Stomach smooth muscle (tissue), 2 donors: ENCODE measurements at regions not wholly inside any gene's neighbourhood (a gene's known extent, or its start where the extent isn't known, plus 50 kb on each side); places are given as distances from the start of the nearest gene placed in this dataset.

Experiments used
- H3K27ac ChIP-seq: one replicate; pipeline ENCODE4 v1.7.0; 2013; ENCODE audit warnings: mild to moderate bottlenecking, low read length, inconsistent platforms
- H3K27me3 ChIP-seq, 2 donors: one replicate each; pipeline ENCODE4 v1.7.0; 2013; ENCODE audit warnings: low read length in 2 of 2; ENCODE audit not compliant: insufficient read depth in 2 of 2, control insufficient read depth in 1 of 2
- H3K36me3 ChIP-seq, 2 donors: one replicate each; pipeline ENCODE4 v1.7.0; 2013; ENCODE audit warnings: low read length in 2 of 2; ENCODE audit not compliant: control insufficient read depth in 2 of 2, insufficient read depth in 2 of 2
- H3K4me1 ChIP-seq: one replicate; pipeline ENCODE4 v1.7.0; 2013; ENCODE audit warnings: low read length; ENCODE audit not compliant: control insufficient read depth, insufficient read depth
- H3K4me3 ChIP-seq, 2 donors: one replicate each; pipeline ENCODE4 v1.7.0; 2013; ENCODE audit warnings: low read length in 2 of 2
- H3K9ac ChIP-seq, 2 donors: one replicate each; pipeline ENCODE4 v1.7.0; 2013; ENCODE audit warnings: low read length in 2 of 2, mild to moderate bottlenecking in 1 of 2
- H3K9me3 ChIP-seq, 2 donors: one replicate each; pipeline ENCODE4 v1.7.0; 2013; ENCODE audit warnings: low read length in 2 of 2; ENCODE audit not compliant: control insufficient read depth in 2 of 2
- donor health status: healthy.
- donor health status: Pancreatic carcinoma.

DNA sequence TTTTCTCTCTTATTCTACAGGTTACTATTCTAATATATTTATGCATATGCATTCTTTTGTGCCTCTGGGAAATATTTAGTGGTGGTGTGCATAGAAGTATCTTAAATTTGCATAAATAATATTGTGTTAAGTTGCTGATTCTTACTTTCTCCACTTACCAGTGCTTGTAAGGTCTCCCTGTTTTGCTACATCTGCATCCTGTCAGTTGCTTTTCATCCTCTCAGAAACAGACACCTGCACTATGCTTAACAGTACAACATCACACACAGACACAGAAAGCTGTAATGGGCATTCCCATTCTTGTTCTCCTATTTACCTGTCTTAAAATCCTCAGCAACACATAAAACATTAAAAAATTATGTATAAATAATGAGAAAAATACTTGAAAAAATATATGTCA is 713.3 kb upstream of the RGMB start:
- Histone ChIP-seq H3K4me3 (no peak overlapping the region), H3K9me3 (no peaks in the 10 kb centered on the region), H3K27ac (no peak overlapping the region), H3K9ac (no peak overlapping the region), H3K4me1 (no peaks in the 10 kb centered on the region), H3K36me3 (no peaks in the 10 kb centered on the region), H3K27me3 (no peaks in the 10 kb centered on the region)

DNA sequence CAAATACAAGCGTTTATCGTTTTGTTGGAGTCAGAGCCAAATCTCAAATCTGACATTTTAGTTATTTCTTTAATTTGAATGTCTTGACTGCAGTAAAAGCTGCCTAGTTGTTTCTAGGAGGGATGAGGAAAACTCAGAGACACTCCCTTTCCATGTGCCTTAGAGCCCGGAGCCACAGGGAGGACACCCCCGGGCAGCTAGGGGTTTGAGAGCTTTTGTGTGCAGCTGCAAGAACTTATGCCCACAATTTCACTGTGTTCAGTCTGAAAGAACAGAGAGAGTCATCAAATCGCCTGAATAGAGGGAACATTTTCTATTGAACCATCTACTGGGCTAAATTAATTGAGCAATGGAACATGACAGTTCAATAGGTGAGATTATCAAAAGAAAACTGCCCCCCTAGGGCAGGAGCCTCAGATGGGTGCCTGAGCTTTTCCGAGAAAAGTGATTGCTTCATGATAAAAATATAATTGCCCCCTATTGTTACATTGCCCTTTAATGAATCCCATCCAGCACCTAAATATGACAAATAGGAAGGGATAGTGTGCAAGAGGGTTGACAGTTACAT is 709.3 kb upstream of the RGMB start:
- H3K9me3 ChIP-seq = no peaks in the 10 kb centered on the region

DNA sequence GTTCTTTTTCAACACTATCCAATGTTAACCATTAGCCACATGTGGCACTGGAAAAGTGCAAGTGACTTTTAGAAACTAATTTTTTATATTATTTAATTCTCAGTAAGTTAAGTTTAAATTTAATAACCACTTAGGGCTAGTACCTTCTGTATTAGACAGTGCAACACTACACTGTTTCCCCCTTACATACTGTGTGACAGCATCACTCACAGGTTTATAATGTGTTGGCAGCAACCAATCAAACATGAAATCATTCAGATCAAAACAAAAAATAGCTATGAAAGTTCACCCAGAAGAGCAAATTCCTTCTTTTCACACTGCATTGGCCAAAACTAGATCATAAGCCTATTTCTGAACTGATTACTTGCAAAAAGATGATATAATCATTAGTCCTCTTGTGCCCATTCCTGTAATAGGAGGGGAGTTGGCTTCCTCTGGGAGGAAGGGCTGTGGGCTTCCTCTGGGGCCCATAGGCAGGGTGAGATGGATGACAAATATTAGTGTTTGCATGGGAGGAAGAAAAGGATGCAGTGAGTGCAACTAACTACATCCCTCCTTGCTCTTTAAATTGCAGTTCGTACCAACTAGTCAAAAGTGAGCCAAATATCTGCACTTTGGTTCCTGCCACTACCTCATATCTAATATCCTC is 708.1 kb upstream of the RGMB start:
- H3K9me3 ChIP-seq = no peaks in the 10 kb centered on the region
- no peak overlapping the region for H3K27ac ChIP-seq

More for the DNA sequence above, 709.3 kb upstream of the RGMB start:
- no peaks in the 10 kb centered on the region for H3K4me1 ChIP-seq
- H3K27me3 ChIP-seq = no peaks in the 10 kb centered on the region
- H3K36me3 ChIP-seq = no peaks in the 10 kb centered on the region
- no peak overlapping the region for H3K27ac ChIP-seq
- H3K9ac ChIP-seq = no peak overlapping the region
- no peak overlapping the region for H3K4me3 ChIP-seq

DNA sequence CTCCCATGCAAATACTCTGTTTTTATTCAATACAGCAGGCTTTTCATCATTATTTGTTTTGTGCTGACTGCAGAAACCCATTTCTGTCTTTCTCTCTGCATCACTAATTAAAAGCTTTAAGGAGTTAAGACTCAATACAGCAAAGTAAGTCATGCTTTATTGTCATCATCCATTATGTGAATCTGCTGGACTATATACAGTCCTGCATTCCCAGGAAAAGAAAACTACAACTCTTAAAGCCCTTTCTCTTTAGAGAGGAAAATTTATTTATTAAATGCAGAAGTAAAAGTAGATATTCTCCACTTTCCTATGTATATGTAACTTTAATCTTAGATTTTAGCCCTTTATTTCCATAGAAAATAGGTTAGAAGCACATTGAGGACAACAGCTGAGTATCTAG is 706.6 kb upstream of the RGMB start:
- Histone ChIP-seq H3K36me3 (no peaks in the 10 kb centered on the region), H3K27ac (no peak overlapping the region), H3K27me3 (no peaks in the 10 kb centered on the region), H3K4me1 (no peaks in the 10 kb centered on the region), H3K9me3 (no peaks in the 10 kb centered on the region), H3K9ac (no peak overlapping the region), H3K4me3 (no peak overlapping the region)

More for the DNA sequence above, 708.1 kb upstream of the RGMB start:
- Histone ChIP-seq H3K9ac (no peak overlapping the region), H3K4me3 (no peak overlapping the region), H3K36me3 (no peaks in the 10 kb centered on the region), H3K4me1 (no peaks in the 10 kb centered on the region), H3K27me3 (no peaks in the 10 kb centered on the region)

DNA sequence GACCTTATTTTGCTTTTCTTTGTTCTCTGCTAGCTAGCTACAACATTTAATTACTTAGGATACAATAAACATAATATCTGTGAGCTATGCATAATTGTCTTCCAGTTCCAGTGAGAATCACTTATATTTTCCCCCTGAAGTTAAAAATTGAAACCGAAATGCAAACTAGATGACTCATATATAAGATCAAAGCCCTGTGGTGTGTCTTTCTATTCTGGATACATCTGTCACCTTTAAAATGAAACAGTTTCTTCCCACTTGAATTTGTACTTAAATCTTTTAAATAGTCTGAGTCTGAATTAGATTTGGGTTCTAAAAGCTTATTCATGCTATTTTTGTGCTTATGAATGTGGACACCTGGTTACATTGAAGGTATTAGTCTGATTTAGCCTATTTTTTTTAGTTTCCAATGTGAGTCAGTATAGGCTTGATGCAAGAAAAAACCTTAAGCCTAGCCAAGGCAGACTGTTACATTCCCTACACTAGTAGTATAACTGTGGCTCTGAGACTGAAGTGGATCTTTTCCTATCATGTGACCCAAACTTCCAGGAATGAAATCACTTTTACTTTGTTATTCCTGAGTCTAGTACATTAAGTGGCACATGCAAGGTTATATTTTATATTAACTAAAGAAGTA is 703.5 kb upstream of the RGMB start:
- Histone ChIP-seq H3K27me3 (no peaks in the 10 kb centered on the region), H3K9ac (no peak overlapping the region), H3K36me3 (no peaks in the 10 kb centered on the region), H3K4me1 (no peaks in the 10 kb centered on the region), H3K4me3 (no peak overlapping the region), H3K9me3 (no peaks in the 10 kb centered on the region), H3K27ac (no peak overlapping the region)

DNA sequence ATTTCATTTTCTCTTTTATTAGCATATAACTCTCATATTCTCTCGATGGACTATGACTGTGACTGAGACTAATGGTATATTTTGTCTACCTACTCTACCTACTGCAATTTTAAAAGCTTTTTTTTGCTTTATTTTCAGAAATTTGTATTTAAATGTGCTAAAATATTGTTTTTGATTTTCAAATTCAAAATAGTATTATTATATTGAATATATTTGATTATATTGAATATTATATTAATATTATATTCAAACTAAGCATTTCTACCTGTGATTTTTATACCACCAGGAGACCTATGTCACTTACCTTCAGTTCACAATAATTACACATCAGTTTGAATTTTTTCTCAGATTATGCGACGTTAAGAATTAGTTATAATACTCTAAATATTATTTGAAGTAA is 700.5 kb upstream of the RGMB start:
- Histone ChIP-seq H3K36me3 (no peaks in the 10 kb centered on the region), H3K27me3 (no peaks in the 10 kb centered on the region), H3K4me3 (no peak overlapping the region), H3K9me3 (no peaks in the 10 kb centered on the region), H3K9ac (no peak overlapping the region), H3K27ac (no peak overlapping the region), H3K4me1 (no peaks in the 10 kb centered on the region)

DNA sequence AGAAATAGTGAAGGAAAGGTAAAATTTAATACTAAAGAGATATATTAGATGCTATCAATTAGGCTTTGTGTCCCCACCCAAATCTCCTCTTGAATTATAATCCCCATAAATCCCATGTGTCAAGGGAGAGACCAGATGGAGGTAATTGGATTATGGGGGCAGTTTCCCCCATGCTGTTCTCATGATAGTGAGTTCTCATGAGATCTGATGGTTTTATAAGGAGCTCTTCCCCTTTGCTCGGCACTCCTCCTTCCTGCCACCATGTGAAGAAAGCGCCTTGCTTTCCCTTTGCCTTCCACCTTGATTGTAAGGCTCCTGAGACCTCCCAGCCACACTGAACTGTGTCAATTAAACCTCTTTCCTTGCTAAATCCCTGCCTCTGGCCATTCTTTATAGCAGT is 697.0 kb upstream of the RGMB start:
- Histone ChIP-seq H3K4me3 (no peak overlapping the region), H3K36me3 (no peaks in the 10 kb centered on the region), H3K27ac (no peak overlapping the region), H3K4me1 (no peaks in the 10 kb centered on the region), H3K9ac (no peak overlapping the region), H3K27me3 (no peaks in the 10 kb centered on the region), H3K9me3 (no peaks in the 10 kb centered on the region)

DNA sequence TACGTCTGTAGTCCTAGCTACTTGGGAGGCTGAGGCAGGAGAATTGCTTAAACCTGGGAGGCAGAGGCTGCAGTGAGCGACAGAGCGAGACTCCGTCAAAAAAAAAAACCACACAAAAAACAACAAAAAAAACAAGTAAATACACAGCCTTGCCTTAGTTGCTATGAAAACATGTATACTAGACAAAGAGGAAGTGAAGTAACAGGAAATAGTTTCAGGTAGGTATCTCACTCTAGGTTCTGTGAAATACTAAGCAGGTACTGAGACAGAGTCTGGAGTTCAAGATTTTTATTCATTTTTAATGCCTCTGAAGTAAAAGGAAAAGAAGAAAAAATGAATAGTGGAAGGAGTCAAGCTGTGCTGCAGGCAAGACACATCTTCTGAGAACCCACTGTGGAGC is 687.9 kb upstream of the RGMB start:
- H3K27me3 ChIP-seq = no peaks in the 10 kb centered on the region
- H3K36me3 ChIP-seq = no peaks in the 10 kb centered on the region
- H3K9ac ChIP-seq = no peak overlapping the region
- H3K4me3 ChIP-seq = no peak overlapping the region
- no peaks in the 10 kb centered on the region for H3K9me3 ChIP-seq
- H3K4me1 ChIP-seq = no peaks in the 10 kb centered on the region
- H3K27ac ChIP-seq = no peak overlapping the region

DNA sequence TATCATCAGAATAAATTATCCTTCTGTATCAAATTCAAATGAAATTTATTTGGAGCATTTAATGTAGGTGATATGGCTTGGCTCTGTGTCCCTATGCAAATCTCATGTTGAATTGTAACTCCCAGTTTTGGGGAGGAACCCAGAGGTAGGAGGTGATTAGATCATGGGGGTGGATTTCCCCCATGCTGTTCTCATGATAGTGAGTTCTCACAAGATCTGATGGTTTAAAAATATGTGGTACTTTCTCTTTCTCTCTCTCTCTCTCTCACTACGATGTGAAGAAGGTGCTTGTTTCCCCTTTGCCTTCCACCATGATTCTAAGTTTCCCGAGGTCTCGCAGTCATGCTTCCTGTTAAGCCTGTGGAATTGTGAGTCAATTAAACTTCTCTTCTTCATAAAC is 678.4 kb upstream of the RGMB start:
- H3K27me3 ChIP-seq = no peaks in the 10 kb centered on the region
- H3K9me3 ChIP-seq = no peaks in the 10 kb centered on the region
- H3K9ac ChIP-seq = no peak overlapping the region
- no peak overlapping the region for H3K4me3 ChIP-seq
- no peaks in the 10 kb centered on the region for H3K4me1 ChIP-seq
- no peak overlapping the region for H3K27ac ChIP-seq
- H3K36me3 ChIP-seq = no peaks in the 10 kb centered on the region

DNA sequence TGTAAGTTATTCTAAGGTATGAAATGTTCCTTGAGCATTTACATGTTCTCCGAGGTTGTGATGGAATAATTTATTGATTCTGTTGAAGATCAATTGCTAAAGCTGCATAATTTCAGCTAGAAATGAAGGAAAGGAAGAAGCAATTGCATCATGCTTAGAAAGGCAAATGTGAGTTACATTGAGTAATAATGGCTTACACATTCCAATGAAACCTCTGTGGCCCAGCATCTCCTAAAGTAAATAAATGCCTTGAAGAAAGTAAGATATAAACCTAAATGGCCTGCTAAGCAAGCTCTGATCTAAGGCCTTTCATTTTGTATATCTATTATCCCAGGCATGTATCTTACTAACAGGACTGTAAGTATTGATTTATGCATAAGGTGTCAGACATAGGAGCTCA is 677.3 kb upstream of the RGMB start:
- Histone ChIP-seq H3K9me3 (no peaks in the 10 kb centered on the region), H3K36me3 (no peaks in the 10 kb centered on the region), H3K4me1 (no peaks in the 10 kb centered on the region), H3K4me3 (no peak overlapping the region), H3K9ac (no peak overlapping the region), H3K27me3 (no peaks in the 10 kb centered on the region), H3K27ac (no peak overlapping the region)

DNA sequence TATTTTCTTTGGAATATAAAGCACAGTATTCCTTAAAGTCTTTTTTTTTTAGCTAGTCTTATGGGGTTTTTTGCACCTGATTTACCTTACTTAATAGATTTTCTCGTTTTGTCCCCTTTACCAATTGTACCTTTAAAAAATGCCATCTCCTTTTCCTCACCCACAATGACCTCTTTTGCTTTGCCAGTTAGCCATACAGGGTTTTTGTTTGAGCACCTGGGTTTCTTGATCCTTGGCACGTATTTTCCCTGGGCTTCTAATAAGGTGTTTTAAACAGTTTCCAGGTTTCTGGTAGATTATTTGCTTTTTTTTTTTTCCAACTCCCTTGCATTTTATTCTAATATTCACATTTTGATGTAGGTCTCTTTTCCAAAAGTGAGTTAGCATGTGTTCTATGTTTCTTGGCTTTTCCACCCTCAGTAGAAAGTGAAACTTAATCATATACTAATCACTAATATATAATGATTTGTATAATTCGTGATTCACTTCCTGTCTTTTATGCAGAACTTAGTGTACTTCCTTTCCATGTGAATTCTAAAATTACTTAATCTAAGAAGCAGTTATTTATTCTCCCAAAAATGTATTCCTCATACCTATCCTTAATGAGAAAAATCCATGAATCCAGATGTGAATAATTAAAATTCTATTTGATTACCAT is 673.9 kb upstream of the RGMB start:
- Histone ChIP-seq H3K27ac (no peak overlapping the region), H3K36me3 (no peaks in the 10 kb centered on the region), H3K9ac (no peak overlapping the region), H3K4me3 (no peak overlapping the region), H3K9me3 (no peaks in the 10 kb centered on the region), H3K4me1 (no peaks in the 10 kb centered on the region), H3K27me3 (no peaks in the 10 kb centered on the region)
